ENCODE measurements at regions not wholly inside any gene's neighbourhood (a gene's known extent, or its start where the extent isn't known, plus 50 kb on each side); places are given as distances from the start of the nearest gene placed in this dataset.
"Not testable (repeated sequence)": the region's sequence is repeated elsewhere in the genome, so short reads cannot be mapped to it uniquely, and the experiment has no call there.

GRCh38 chr4:121616449-121616848, 80.3 kb downstream of the ANXA5 start:
- DNase-seq = peak; percentile 68
- H3K27ac ChIP-seq; H3K27me3 ChIP-seq (ENCODE audit: insufficient read depth, low read depth, severe bottlenecking); H3K36me3 ChIP-seq; H3K4me3 ChIP-seq (ENCODE audit: low read depth, low read length); H3K9me3 ChIP-seq (ENCODE audit: severe bottlenecking): not testable (repeated sequence)

DNA sequence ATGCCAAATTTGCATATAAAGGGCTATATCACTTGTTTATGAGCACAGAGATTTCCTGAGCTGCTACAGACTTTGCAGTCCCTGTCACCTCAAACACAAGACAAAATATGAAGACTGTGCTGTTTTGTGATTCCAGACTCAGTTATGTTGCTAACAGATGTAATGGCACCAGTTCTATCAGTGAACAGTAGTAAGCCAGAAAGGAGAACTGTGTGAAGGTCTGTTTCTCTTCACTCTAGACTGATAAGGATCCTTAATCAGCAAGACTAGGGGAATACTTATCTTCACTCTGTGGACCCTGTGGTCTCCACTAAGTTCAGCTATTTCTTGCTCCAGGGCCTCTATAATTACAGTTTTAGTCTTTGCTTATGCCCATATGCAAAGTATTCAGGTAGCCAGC, 82.7 kb downstream of the ANXA5 start:
- no peaks in the 10 kb centered on the region for H3K9me3 ChIP-seq (ENCODE audit: severe bottlenecking)
- TF ChIP-seq, protein P1, sequence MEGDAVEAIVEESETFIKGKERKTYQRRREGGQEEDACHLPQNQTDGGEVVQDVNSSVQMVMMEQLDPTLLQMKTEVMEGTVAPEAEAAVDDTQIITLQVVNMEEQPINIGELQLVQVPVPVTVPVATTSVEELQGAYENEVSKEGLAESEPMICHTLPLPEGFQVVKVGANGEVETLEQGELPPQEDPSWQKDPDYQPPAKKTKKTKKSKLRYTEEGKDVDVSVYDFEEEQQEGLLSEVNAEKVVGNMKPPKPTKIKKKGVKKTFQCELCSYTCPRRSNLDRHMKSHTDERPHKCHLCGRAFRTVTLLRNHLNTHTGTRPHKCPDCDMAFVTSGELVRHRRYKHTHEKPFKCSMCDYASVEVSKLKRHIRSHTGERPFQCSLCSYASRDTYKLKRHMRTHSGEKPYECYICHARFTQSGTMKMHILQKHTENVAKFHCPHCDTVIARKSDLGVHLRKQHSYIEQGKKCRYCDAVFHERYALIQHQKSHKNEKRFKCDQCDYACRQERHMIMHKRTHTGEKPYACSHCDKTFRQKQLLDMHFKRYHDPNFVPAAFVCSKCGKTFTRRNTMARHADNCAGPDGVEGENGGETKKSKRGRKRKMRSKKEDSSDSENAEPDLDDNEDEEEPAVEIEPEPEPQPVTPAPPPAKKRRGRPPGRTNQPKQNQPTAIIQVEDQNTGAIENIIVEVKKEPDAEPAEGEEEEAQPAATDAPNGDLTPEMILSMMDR (IDR thresholded peaks at IDR 0.05; ENCODE audit: low read depth, low read length) = no peak
- H3K36me3 ChIP-seq = no peaks in the 10 kb centered on the region
- no peak overlapping the region for H3K4me3 ChIP-seq (ENCODE audit: low read depth, low read length)
- H3K27ac ChIP-seq = no peak overlapping the region
- no peak for DNase-seq
- H3K27me3 ChIP-seq (ENCODE audit: insufficient read depth, low read depth, severe bottlenecking) = no peaks in the 10 kb centered on the region

DNA sequence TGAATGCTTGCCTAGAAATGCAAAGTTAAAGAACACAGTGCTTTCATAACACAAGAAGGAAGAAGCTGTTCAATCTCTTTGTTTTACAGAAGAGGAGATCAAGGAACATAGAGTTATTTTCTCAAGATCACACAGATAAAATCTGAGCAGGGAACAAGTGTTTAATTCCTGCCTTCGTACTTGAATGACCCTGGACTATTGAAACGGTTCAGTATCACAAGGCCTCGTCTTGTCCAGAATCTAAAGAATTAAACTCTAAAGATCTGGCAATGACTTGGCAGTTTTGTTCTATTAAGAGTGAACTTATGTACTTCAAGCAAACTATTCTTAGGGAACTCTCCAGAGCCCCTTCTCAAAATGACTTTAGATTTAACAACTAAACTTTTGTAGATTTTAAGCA, 97.7 kb downstream of the ANXA5 start:
- no peak for DNase-seq
- H3K9me3 ChIP-seq (ENCODE audit: severe bottlenecking) = no peaks in the 10 kb centered on the region
- TF ChIP-seq, protein P1 (IDR thresholded peaks at IDR 0.05; ENCODE audit: low read depth, low read length) = no peak
- H3K27me3 ChIP-seq (ENCODE audit: insufficient read depth, low read depth, severe bottlenecking) = no peaks in the 10 kb centered on the region
- H3K4me3 ChIP-seq (ENCODE audit: low read depth, low read length) = no peak overlapping the region
- H3K36me3 ChIP-seq = no peaks in the 10 kb centered on the region
- H3K27ac ChIP-seq = no peak overlapping the region

DNA sequence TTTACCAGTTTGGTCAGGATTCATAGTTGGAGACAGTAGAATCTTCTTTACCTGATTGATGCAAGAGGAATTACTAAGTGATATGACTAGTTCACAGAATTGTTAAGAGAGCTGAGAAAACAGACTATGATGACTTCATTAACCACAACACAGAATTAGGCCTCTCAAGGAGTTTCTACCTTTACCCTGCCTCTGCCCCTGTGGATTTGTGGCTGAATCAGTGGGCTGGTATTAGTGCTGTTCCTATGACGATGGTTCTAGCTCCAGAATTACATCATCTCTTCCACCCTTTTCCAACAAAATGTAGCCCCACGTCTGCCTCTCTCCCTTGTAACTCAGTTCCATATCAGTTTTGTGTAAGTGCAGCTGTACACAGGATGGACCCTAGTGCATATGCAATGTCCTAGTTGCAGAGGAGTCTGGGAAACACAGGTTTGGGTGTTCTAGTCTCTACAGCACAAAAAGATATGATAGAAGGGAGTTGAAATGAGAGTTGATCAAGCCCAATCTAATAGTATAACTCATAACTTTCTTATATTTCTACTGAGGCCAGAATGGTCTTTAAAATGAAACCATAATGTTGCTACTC, 99.3 kb downstream of the ANXA5 start:
- Histone ChIP-seq H3K36me3 (no peaks in the 10 kb centered on the region), H3K27ac (no peak overlapping the region), H3K4me3 (ENCODE audit: low read depth, low read length) (no peak overlapping the region), H3K27me3 (ENCODE audit: insufficient read depth, low read depth, severe bottlenecking) (no peaks in the 10 kb centered on the region), H3K9me3 (ENCODE audit: severe bottlenecking) (no peaks in the 10 kb centered on the region)
- TF ChIP-seq, protein P1 (IDR thresholded peaks at IDR 0.05; ENCODE audit: low read depth, low read length) = no peak
- no peak for DNase-seq

DNA sequence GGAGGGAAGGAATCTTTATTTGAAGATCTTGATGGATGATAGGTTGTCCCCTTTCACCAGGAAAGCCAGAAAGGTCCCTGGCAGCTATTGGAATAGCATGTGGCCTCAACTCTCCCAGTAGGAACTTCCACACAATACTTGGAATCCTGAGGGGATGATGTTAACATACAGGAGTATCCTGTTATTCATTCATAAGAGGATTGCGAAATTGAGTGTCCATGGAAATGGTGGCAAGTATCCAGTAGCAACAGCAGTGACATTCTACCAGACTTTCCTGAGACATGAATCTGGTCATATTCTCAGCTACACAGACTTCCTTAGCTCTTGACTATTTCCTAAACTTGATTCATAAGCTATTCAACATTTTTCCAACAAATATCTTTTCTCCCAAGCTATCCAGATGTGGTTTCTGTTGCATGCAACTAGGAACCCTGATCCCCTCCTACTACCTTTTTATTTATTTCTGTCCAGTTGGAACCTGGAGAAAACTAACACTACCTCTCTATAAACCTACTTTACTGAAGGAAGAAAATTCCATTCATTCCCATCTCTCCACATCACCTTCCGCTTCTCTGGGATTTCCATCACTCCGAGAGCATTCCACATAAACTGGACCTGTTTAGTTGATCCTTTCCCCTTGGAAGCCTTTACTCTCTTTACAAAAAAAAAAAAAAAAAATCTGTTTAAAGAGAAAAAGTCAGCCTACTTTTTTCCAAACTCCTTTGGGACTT, 101.8 kb downstream of the ANXA5 start:
- Histone ChIP-seq H3K36me3 (no peaks in the 10 kb centered on the region), H3K9me3 (ENCODE audit: severe bottlenecking) (no peaks in the 10 kb centered on the region), H3K27me3 (ENCODE audit: insufficient read depth, low read depth, severe bottlenecking) (no peaks in the 10 kb centered on the region), H3K27ac (no peak overlapping the region), H3K4me3 (ENCODE audit: low read depth, low read length) (no peak overlapping the region)
- TF ChIP-seq, protein P1 (IDR thresholded peaks at IDR 0.05; ENCODE audit: low read depth, low read length) = no peak
- DNase-seq = no peak

GRCh38 chr4:121593760-121594159, 103.0 kb downstream of the ANXA5 start:
- H3K36me3 ChIP-seq = no peaks in the 10 kb centered on the region
- H3K4me3 ChIP-seq (ENCODE audit: low read depth, low read length) = no peak overlapping the region
- no peak for DNase-seq
- TF ChIP-seq, protein P1 (IDR thresholded peaks at IDR 0.05; ENCODE audit: low read depth, low read length) = no peak
- H3K27ac ChIP-seq = no peak overlapping the region
- H3K9me3 ChIP-seq (ENCODE audit: severe bottlenecking) = no peaks in the 10 kb centered on the region
- no peaks in the 10 kb centered on the region for H3K27me3 ChIP-seq (ENCODE audit: insufficient read depth, low read depth, severe bottlenecking)

DNA sequence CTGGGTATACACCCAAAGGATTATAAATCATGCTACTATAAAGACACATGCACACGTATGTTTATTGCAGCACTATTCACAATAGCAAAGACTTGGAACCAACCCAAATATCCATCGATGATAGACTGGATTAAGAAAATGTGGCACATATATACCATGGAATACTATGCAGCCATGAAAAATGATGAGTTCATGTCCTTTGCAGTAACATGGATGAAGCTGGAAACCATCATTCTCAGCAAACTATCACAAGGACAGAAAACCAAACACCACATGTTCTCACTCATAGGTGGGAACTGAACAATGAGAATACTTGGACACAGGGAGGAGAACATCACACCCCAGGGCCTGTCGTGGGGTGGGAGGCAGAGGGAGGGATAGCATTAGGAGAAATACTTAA, 104.5 kb downstream of the ANXA5 start:
- not testable (repeated sequence) for H3K27me3 ChIP-seq (ENCODE audit: insufficient read depth, low read depth, severe bottlenecking); H3K36me3 ChIP-seq; H3K27ac ChIP-seq; H3K4me3 ChIP-seq (ENCODE audit: low read depth, low read length); H3K9me3 ChIP-seq (ENCODE audit: severe bottlenecking); DNase-seq
